EH (cell line): ENCODE measurements at regions not wholly inside any gene's neighbourhood (a gene's known extent, or its start where the extent isn't known, plus 50 kb on each side); places are given as distances from the start of the nearest gene placed in this dataset.
"Not testable (repeated sequence)": the region's sequence is repeated elsewhere in the genome, so short reads cannot be mapped to it uniquely, and the experiment has no call there.

Source experiments
- DNase-seq: peaks from one replicate; pipeline ENCODE4 v3.0.0-alpha.2; 2015; ENCODE audit warnings: low read depth

DNA sequence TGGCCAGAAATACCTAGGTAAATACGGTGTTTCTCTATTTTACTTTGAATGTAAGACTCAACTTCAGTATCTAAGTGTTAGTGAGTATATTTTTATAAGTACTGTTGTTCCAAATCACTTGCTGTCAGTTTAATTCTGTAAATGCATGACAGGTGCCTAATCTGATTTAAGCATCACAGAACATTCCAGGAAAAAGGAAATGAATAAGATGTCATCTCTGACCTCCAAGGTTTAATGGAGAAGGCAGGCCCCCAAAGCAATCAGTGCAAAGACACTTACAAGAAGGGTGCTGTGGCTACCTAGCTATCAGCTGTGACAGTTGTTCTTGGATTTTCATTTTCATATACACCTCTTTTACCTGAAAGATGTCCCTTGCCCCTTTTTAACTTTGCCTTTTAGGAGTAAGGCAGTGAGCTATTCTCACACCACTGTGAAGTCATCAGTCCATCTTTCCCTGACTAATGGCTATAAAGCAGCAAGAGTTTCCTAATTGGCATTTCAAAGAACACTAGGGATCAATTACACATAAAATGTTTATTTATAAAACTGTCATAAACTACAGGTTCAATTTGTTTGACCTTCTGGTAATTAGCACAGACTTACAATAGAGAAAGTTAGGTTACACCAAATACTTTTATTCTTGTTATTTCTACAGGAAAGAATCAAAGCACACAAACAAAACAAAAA is 427.6 kb downstream of the SPRY2 start:
- DNase-seq = peak; percentile 23

DNA sequence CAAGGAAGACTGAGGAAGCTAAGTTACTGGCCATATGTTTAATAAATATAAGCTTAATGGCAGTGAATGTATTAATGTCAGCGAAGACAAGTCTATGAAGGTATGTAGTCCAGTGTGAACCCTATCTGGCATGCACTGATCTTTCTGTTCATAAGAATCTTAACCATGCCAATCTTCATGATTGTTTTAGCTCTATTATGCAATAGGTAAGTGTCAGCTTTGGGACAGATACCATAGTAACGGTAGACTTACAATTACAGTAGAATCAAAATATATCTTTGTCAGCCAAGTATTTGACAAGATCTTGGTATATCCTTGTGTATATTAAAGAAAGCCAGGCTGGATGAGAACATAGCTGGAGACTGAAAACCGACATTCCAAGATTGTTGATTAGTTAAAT is 428.5 kb downstream of the SPRY2 start:
- no peak for DNase-seq

DNA sequence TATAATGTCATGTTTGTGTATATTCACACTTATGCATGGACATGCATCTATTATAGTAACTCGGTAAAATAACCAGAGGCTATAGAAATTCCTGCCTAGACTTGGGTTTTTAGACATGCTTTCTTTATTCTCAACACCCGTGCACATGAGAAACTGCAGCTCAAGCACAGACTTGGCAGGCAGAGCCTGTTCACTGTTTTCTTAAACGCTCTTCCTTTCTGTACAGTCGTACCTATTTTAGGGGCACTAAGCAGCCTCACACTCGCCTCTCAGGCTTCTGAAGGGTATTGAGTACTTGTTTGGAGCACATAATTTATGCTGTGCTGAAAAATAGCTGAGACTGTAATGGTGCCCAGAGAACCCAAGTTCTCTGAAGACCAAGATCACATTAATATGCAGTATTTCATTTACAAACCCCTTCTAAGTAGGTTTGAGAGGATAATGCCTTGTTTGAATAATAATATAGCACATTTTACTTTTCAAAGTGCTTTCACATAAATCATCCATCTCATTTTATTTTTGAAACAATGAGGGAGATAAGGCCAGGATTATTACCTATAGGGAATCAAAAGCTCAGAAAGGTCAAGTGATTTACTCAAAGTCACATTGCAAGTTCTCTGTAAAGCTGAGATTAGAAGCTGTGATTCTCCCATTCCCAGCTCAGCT is 429.9 kb downstream of the SPRY2 start:
- no peak for DNase-seq

DNA sequence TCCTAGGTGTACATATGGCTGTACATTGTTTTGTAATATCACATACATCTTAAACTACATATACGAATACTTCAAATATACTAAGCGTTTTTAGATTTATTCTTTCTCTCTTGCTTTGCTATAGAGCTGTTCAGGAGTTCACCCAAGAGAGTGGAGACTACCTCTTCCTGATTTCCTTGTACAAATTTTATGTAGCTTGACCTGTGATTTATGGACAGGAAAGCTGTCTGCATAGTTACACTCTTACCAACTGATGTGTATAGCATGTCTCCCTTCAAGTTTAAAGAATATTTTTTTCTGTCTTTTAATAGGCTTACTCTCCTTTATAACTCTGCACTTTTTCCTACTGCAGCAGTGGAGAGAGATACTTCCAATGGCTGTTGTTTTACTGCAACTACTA is 428.7 kb downstream of the NDFIP2 start:
- no peak for DNase-seq

- DNase-seq = no peak
Observed at GRCh38 chr13:79908381-79908780, 427.4 kb downstream of the NDFIP2 start.

DNA sequence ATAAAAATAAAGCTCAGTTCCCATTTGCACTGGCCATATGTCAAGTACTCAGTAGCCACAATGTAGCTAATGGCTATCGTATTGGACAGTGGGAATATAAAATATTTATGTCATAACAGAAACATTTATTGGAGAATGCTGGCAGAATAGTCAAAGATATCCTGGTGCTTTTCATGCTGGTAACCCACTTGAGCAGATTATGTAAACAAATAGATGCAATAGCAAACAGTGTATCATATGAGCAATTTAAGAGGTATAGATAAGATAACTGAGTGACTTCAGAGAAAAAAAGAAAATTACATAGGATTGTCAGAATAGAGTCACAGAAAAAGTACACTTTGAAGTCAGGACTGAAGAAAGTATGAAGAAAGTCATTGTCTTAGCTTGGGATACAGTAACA is 426.6 kb downstream of the NDFIP2 start:
- no peak for DNase-seq

- no peak for DNase-seq
Observed at GRCh38 chr13:79906345-79906744, 425.4 kb downstream of the NDFIP2 start.

GRCh38 chr13:79905018-79905417 is 424.1 kb downstream of the NDFIP2 start:
- DNase-seq = no peak

DNA sequence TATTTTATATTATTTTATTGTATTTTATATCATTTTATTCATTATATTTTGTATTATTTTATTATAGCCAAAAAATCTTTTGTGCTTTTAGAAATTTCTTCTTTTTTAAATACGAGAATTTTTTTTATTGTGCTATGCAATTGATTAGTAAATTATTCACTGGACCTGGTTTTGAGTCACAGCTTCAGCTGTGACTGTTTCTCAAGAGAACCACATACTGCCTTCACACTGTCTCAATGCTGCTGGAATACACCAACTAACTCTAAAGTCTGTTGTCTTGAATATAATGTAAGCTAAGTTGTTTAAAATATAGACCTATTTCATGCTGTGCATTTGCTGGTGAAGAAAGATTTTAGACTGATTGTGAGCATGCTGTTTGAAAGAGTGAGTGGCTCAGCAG is 423.6 kb downstream of the NDFIP2 start:
- DNase-seq = no peak

DNA sequence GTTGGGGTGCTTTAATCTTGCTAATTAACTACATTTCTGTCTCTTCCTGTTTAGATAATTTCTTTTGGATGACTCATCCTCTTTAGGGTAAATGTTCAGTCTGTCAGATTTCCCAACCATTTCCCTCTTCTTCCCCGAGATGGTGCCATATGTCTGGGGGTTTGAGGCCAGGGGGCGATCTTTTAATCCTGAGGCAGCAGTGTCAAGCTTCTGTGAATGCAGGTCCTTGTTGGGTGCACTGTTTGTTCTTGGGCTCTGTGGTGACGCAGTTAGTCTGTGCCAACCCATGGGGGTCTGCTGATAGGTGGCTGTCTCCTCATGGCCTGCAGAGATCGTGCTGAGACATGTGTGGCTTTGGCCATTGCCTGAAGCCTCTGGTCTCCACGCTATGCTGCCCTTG is 420.4 kb downstream of the NDFIP2 start:
- DNase-seq = peak; percentile 52

DNA sequence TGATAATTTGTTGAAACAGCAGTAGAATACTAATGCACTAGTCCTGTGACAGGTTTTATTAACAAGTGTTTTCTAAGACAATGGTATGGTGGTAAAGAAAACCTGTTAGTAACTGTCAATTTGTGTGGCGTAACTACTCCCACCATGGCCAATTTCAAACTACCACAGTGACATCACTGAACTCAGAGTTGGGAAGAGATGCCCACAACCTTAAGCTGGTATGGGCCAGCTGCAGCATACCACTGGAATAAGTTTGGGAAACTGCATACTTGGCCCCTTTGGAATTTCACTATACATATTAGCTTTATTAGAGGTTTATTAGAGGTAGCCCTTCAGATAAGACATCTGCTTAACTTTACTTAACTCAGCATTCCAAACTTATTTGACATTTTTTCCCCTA is 419.4 kb downstream of the NDFIP2 start:
- no peak for DNase-seq

DNA sequence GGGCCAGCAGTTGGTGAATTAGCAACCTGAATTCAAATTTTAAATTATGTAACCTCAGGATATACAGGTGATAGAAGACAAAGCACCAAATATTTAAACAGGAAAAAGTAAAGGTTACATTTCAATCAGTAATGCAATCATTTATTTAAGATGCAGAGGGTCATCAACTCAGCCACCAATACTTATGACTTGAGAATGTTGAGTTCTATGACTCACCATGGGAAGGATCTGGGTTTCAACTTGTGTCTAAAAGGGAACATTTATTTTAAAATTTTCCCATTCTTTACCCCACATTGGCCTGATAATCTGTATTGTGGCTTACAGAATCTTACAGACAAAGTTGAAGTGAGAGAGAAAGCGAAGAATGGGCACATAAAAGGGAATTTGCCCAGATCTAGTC is 418.0 kb downstream of the NDFIP2 start:
- DNase-seq = peak; percentile 15

- no peak for DNase-seq
Observed at GRCh38 chr13:79898202-79898826, 417.4 kb downstream of the NDFIP2 start.

GRCh38 chr13:79896851-79897250 is 415.9 kb downstream of the NDFIP2 start:
- DNase-seq = no peak

- DNase-seq = no peak
Observed at GRCh38 chr13:79895416-79895815, 414.5 kb downstream of the NDFIP2 start.

DNA sequence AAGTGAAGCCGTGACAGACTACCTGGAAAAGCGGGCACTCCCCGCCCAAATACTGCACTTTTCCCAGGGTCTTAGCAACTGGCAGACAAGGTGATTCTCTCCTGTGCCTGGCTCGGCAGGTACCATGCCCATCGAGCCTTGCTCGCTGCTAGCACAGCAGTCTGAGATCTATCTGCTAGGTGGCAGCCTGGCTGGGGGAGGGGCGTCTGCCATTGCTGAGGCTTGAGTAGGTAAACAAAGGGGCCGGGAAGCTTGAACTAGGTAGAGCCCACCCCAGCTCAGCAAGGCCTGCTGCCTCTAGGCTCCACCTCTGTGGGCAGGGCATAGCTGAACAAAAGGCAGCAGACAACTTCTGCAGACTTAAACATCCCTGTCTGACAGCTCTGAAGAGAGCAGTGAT is 406.3 kb downstream of the NDFIP2 start:
- not testable (repeated sequence) for DNase-seq

GRCh38 chr13:79886601-79887000 is 405.6 kb downstream of the NDFIP2 start:
- no peak for DNase-seq

DNA sequence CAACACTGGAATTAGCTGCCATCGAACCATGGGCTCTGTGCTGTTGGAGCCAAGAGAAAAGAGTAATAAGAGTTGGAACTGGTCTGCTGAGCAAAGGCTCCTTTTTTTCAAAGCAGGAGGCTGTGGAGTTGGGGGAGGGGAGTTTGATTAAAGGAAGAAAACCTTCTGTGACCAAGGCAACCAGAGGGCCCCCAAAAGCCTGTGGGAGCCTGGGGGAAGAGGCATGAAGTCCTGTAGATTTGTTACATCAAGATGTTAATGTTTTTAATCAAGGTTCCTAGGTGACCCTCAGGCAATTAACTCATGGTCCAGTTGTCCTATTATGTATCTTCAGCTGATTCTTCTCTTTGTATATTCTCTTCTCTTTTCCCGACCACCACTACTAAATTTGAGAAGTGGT is 403.9 kb downstream of the NDFIP2 start:
- no peak for DNase-seq

GRCh38 chr13:79883216-79883615 is 402.3 kb downstream of the NDFIP2 start:
- no peak for DNase-seq

- DNase-seq = no peak
Observed at GRCh38 chr13:79880818-79881217, 399.9 kb downstream of the NDFIP2 start.

DNA sequence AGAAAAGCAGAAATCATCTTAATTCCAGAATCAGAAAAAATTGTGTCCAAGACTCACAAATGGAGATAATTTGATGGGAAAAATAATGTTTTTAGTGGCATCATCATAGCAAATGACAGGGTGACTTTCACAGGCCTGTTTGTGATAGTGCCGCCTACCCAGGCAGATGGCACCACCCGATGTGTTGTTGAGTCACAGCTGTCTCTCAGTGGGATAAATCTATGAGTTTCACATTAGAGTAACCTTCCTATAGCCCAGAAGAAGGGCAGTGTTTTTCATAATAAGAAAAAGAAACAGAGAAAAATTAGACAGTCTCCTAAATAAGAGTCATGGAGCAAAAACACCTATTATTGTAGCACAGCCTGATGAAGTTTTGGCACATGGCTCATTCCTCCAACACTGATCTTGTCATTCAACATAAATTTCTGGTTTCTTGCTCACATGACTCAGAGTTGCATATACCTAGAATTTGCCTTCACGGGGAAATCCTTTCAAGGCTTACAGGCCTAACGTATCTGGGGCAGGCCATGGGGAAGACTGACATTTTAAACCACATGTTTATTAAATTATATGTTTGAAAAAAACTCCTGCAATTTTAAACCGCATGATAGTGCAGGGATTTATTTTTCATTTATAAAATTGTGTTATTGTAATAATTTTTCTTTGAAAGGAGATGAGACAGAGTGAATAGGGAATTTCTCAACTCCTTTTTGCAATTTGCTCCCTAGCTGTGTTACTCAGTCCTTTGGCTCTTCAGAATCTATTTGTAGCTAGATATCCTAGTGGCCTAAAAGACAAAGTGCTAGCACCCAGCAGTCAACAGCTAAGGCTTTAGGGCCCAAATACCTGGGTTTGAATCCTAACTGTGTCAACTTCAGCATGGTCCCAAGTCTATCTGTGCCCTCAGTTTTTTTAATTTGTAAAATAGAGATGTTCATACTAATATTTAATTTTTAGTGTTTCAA is 393.7 kb downstream of the NDFIP2 start:
- DNase-seq = peak; percentile 9

GRCh38 chr13:79871594-79871993 is 390.6 kb downstream of the NDFIP2 start:
- no peak for DNase-seq
